ENCODE measurements at regions not wholly inside any gene's neighbourhood (a gene's known extent, or its start where the extent isn't known, plus 50 kb on each side); places are given as distances from the start of the nearest gene placed in this dataset.

DNA sequence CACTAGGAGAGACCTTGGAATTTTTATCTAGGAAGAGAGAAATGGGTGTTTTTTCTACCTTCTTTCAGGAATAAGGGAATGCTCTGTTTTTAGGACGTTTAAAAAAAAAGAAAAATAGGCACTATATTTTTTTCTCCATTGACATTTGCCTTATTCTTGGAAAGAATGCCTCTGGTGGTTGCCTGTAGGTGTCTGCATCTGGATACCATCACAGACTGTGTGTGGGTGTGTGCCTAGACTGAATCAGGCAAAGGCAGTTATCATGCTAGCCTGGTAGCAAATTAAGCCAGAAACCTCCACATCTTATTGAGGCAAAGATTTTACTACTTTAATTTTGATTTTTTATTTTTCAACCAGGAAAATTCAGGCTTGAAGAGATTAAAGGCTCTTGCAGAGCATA, 513.6 kb upstream of the KCNMB2 start:
- ChIA-PET CTCF (no interaction called here), POLR2A (no interaction called here)
- H3K4me3 ChIP-seq (ENCODE audit: low read depth, low read length): no peak overlapping the region
- TF ChIP-seq, protein P1, sequence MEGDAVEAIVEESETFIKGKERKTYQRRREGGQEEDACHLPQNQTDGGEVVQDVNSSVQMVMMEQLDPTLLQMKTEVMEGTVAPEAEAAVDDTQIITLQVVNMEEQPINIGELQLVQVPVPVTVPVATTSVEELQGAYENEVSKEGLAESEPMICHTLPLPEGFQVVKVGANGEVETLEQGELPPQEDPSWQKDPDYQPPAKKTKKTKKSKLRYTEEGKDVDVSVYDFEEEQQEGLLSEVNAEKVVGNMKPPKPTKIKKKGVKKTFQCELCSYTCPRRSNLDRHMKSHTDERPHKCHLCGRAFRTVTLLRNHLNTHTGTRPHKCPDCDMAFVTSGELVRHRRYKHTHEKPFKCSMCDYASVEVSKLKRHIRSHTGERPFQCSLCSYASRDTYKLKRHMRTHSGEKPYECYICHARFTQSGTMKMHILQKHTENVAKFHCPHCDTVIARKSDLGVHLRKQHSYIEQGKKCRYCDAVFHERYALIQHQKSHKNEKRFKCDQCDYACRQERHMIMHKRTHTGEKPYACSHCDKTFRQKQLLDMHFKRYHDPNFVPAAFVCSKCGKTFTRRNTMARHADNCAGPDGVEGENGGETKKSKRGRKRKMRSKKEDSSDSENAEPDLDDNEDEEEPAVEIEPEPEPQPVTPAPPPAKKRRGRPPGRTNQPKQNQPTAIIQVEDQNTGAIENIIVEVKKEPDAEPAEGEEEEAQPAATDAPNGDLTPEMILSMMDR (IDR thresholded peaks at IDR 0.05; ENCODE audit: insufficient read depth, low read length, missing control alignments): no peak
- DNase-seq (ENCODE audit: low read depth, low spot score): no peak

DNA sequence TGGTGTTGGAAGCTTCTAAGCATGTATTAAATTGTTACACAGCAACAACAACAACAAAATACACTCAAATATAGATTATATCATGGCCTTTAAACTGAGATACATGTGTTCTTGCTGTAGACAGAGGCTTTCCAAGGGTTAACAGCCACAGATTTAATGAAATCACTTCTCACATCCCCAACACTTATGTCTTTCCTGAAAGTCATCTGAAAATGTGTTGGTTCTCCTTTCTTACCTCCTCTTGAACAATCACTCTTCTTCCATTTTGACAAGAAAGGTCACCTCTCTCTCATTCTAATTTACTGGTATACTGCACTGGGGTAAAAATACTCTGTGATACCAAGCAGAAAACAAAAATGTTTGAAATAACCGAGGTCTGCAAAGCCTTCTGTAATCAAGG, 507.3 kb upstream of the KCNMB2 start:
- DNase-seq (ENCODE audit: low read depth, low spot score): no peak
- H3K4me3 ChIP-seq (ENCODE audit: low read depth, low read length): no peak overlapping the region
- TF ChIP-seq, protein P1 (IDR thresholded peaks at IDR 0.05; ENCODE audit: insufficient read depth, low read length, missing control alignments): no peak
- CTCF ChIA-PET: no interaction called here
- POLR2A ChIA-PET: no interaction called here

DNA sequence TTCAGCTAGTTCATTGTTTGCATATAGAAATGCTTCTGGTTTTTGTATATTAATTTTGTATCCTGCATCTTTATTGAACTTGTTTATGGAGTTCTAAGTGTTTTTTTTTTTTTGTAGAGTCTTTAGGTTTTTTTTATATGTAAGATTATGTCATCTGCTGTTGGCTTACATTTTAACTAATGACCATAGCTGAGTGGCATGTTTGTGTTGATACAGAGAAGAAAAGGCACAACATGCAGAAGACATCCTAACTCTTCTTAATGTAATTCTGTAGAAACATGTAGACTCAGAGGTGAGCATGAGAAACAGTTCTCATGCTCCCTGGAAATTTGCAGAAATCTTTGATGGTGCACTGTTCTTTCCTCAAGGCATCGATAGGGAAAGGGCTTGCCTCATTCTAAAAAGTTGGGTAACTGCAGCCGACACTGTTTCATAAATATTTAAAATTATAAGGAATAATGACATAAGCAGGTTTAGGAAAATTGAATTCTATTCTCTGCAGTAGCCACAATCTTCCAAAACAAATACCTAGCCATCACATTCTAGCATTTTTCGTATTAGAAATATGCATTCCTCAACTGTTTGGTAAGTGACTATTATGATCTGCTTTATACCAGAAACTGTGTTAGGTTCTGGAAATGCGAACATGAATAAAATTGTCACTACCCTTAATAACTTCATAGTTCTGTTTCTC, 499.6 kb upstream of the KCNMB2 start:
- DNase-seq (ENCODE audit: low read depth, low spot score): peak; percentile 71
- ChIA-PET POLR2A (no interaction called here), CTCF (no interaction called here)
- TF ChIP-seq, protein P1 (IDR thresholded peaks at IDR 0.05; ENCODE audit: insufficient read depth, low read length, missing control alignments): no peak
- H3K4me3 ChIP-seq (ENCODE audit: low read depth, low read length): no peak overlapping the region

DNA sequence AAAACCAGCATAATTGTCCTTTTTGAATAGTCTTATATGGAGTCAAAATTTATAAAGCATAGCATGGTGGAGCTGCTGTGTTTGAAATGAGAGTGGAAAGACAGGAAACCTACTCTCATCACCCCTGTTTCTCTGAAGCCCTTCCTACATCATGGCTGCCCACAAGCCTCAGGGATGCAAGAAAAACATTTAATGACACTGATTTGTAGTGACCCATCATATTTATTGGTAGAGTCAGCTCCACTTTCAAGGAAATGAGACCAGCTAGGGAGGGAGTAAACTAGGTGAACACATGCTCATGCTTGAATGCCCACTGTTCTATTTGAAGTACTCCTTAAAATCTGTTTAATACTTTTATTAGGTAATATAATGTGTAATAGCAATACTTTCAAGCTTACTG, 494.3 kb upstream of the KCNMB2 start:
- H3K4me3 ChIP-seq (ENCODE audit: low read depth, low read length): no peak overlapping the region
- CTCF ChIA-PET: no interaction called here
- TF ChIP-seq, protein P1 (IDR thresholded peaks at IDR 0.05; ENCODE audit: insufficient read depth, low read length, missing control alignments): no peak
- POLR2A ChIA-PET: no interaction called here
- DNase-seq (ENCODE audit: low read depth, low spot score): no peak

DNA sequence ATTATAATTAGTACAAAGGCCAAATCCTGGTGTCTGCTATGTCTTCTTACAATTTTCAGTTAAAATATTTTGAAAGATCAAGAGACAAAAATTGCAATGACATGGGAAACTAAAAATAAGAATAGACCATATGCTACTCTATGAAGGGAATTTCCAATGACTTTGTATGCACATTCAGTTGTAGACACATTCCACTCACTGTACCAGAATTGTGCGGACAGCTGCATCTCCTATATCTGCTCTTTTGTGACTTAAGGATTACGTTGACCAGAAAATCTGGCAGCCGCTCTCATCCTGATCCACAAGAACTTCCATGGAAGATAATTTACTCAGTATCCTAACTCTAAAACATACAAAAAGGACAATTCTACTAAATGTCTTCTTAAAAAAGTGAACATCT, 493.9 kb upstream of the KCNMB2 start:
- TF ChIP-seq, protein P1 (IDR thresholded peaks at IDR 0.05; ENCODE audit: insufficient read depth, low read length, missing control alignments): no peak
- DNase-seq (ENCODE audit: low read depth, low spot score): no peak
- ChIA-PET POLR2A (no interaction called here), CTCF (no interaction called here)
- no peak overlapping the region for H3K4me3 ChIP-seq (ENCODE audit: low read depth, low read length)

DNA sequence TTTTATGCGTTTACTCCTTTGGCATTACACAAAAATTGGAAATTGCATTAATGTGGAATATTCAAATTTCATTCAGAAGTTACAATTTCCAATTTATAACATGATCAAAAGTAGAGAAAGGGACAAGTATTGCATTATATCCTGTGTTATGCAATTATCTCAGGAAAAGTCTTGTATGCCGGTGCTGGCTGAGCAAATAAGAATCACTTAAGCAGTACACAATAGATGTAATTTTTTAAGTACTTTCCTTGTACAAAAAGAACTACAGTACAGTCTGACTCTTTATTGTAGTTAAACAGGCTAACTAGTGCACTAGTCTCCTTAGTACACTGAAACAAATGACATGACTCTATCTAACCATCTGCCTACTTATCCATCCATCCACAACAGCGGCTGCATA, 493.2 kb upstream of the KCNMB2 start:
- no peak for DNase-seq (ENCODE audit: low read depth, low spot score)
- CTCF ChIA-PET: no interaction called here
- H3K4me3 ChIP-seq (ENCODE audit: low read depth, low read length): no peak overlapping the region
- TF ChIP-seq, protein P1 (IDR thresholded peaks at IDR 0.05; ENCODE audit: insufficient read depth, low read length, missing control alignments): no peak
- POLR2A ChIA-PET: no interaction called here

Measured in AG04449 (cell line).